HTR-8/SVneo (cell line): ENCODE measurements at regions not wholly inside any gene's neighbourhood (a gene's known extent, or its start where the extent isn't known, plus 50 kb on each side); places are given as distances from the start of the nearest gene placed in this dataset.
"Not testable (repeated sequence)": the region's sequence is repeated elsewhere in the genome, so short reads cannot be mapped to it uniquely, and the experiment has no call there.

ENCODE experiments used
- DNase-seq: peaks from one replicate; pipeline ENCODE4 v3.0.0; 2011; ENCODE audit warnings: low spot score, mixed read lengths; ENCODE audit not compliant: insufficient read length
- FAIRE-seq: peaks from 2 replicates; lab custom pipeline; 2011; peaks lifted over from hg19 to GRCh38; lab: Jason Lieb, UNC

GRCh38 chr18:46179306-46179705, 75.1 kb downstream of the HAUS1 start:
- FAIRE-seq, result no peak
- no peak for DNase-seq

GRCh38 chr18:46182633-46183358, 78.6 kb downstream of the HAUS1 start:
- no peak for DNase-seq
- FAIRE-seq, result no peak

GRCh38 chr18:46184296-46184695, 80.1 kb downstream of the HAUS1 start:
- DNase-seq, FAIRE-seq: not testable (repeated sequence)

GRCh38 chr18:46184727-46185126, 80.5 kb downstream of the HAUS1 start:
- DNase-seq (no peak), FAIRE-seq (no peak)

GRCh38 chr18:46190667-46191066, 86.5 kb downstream of the HAUS1 start:
- no peak for FAIRE-seq
- no peak for DNase-seq

GRCh38 chr18:46196627-46197243, 92.5 kb downstream of the HAUS1 start:
- FAIRE-seq, result no peak

GRCh38 chr18:46199515-46200147, 95.4 kb downstream of the HAUS1 start:
- DNase-seq, result no peak
- no peak for FAIRE-seq

More at GRCh38 chr18:46196627-46197243, 92.5 kb downstream of the HAUS1 start:
- DNase-seq, result no peak

- not testable (repeated sequence) for FAIRE-seq, DNase-seq
Measured at GRCh38 chr18:46200178-46201055, 96.2 kb downstream of the HAUS1 start.

GRCh38 chr18:46204143-46204542, 100.0 kb downstream of the HAUS1 start:
- DNase-seq (no peak), FAIRE-seq (no peak)

GRCh38 chr18:46207985-46208384, 103.8 kb downstream of the HAUS1 start:
- DNase-seq (no peak), FAIRE-seq (no peak)

GRCh38 chr18:46209161-46209560, 105.0 kb downstream of the HAUS1 start:
- FAIRE-seq (no peak), DNase-seq (no peak)

GRCh38 chr18:46211816-46212215, 107.6 kb downstream of the HAUS1 start:
- DNase-seq (no peak), FAIRE-seq (no peak)

GRCh38 chr18:46212398-46212797, 108.2 kb downstream of the HAUS1 start:
- FAIRE-seq (no peak), DNase-seq (no peak)

- FAIRE-seq (no peak), DNase-seq (peak; percentile 28)
Measured at GRCh38 chr18:46213295-46213694, 109.1 kb downstream of the HAUS1 start.

GRCh38 chr18:46214435-46214834, 110.2 kb downstream of the HAUS1 start:
- DNase-seq (no peak), FAIRE-seq (no peak)

- DNase-seq (no peak), FAIRE-seq (no peak)
Measured at GRCh38 chr18:46215902-46216723, 111.9 kb downstream of the HAUS1 start.

GRCh38 chr18:46220116-46220515, 115.9 kb downstream of the HAUS1 start:
- no peak for FAIRE-seq
- DNase-seq, result peak; percentile 22

GRCh38 chr18:46222093-46222492, 117.9 kb downstream of the HAUS1 start:
- no peak for FAIRE-seq
- DNase-seq, result no peak

GRCh38 chr18:46222710-46223360, 118.7 kb downstream of the HAUS1 start:
- DNase-seq (no peak), FAIRE-seq (no peak)
